DMS153 (cell line): ENCODE measurements at regions not wholly inside any gene's neighbourhood (a gene's known extent, or its start where the extent isn't known, plus 50 kb on each side); places are given as distances from the start of the nearest gene placed in this dataset.

Experiments
- DNase-seq: peaks from one replicate; lab custom pipeline; 2025; lab: John Stamatoyannopoulos, UW

DNA sequence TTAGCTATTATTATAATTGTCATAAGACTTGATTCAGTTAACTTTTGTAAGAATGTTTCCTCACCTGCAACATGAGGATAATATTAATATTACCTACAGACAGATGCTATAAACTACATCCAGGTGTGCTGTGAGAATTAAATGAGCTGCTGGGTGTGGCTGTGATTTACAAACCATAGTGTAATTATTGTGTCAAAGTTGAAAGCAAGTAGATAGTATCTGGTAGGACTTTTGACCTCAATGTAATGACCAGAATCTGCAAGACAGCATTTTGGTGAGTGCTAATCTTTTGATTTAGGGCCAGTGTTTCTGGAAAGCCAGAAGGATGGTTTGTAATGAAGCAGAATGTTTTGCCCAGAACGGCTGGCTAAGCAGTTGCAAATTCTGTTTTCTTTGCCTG lies 162.5 kb downstream of the TRMT11 start:
- no peak for DNase-seq

DNA sequence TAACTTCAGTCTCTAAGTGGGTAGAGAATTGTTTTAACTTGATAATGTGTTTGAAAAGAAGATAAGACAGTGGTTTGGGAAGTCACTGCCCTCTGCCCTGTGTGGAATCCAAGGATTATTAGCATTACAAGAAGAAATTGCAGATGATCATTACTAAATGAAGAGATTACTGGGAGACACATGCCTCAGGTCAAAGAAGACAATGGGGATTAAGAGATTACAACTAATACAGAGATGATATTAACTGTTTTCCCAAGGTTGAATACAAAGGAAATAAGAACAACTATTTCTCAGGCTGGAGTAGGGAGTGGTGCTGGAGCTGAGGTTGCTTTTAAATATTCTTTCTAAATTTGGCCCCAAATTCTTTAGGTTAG lies 166.0 kb downstream of the TRMT11 start:
- no peak for DNase-seq

DNA sequence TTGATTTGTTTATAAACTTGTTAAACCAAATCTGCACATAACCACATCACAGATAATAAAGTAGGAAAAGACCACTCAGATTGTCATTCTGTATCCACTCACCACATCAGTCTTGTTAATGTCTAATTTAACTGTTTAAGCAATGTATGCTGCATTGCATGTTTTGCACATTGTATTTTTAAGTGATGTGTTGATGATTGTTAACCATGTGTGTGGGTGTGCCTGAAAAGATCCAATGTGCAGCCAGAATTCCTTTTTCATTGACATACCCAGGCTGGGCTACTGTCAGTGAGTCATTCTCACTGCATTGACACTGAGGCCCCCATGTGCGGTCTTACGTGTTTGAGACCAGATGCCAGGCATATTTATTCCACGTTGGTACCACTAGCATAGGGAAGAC lies 167.3 kb downstream of the TRMT11 start:
- no peak for DNase-seq

DNA sequence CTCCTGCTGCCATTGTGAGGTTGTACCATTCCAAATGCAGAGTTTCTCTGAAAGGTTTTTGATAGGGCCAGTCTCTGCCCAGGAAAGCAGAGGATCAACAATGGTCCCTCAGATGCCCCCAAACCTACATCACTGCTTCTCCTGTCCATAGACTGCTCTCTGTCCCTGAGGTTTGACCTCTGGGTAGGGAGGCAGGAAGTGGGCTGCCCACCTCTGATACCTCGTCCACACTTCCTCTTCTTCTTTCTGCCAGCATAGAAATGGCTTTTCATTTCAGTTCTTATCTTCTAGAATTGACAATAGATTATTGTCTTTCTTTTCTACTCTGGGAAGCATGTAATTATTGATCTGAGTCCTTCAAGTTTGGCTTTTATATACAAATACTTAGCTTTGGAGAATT lies 170.6 kb downstream of the TRMT11 start:
- no peak for DNase-seq

DNA sequence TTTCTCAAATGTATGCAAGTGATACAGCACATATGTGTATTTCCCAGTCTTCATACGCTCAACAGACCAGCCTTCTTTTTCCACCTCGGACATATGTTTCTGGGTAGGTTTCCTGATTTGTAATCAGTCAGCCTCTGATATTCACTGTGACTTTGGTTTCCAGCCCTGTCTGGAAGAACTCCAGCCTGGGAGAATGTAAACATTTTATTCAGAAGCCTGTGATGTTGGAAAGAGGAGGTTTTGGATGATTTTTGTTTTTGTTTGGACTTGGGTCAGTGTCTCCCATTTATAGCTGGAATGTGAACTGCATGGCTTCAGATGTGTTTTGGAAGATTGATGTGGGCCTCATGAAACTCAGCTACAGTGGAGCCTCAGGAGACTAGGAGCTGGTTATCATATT lies 172.2 kb upstream of the CENPW start:
- no peak for DNase-seq

DNA sequence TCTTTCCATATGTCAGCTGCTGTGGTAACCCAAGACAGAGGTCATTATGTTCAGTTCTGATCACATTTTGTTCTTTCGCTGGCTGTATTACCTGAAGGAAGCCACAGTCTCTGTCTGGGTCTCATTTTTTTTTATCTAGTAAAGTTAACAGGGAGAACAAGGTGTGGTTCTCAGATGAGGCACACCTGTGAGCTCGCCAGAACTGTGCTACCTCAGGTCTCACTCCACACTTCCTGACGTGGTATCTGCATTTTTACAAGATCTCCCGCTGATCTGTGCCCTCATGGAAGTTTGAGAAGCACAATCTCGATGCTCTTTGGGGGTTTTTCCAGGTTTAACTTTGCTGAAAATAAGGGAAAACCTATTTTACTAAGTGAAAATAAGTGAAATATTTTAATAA lies 169.5 kb upstream of the CENPW start:
- DNase-seq: no peak

DNA sequence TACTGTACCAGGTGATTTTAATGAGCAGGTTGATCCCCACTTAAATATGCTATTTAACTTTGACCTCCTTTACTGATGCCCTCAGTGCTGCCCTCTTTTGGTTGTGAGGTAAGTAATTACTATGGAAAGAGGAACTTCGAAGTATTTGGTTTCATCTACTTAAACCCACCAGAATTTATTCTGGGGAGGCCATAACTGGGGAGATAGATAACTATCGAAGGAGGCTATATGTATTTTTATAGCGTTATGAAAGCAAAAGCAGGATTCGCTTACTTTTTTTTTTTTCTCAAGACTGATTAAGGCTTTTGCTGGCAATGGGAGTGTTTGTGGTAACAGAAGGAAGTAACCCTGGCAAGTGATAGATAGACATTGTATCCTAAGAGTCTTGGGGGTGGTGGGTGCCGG lies 168.9 kb upstream of the CENPW start:
- no peak for DNase-seq

DNA sequence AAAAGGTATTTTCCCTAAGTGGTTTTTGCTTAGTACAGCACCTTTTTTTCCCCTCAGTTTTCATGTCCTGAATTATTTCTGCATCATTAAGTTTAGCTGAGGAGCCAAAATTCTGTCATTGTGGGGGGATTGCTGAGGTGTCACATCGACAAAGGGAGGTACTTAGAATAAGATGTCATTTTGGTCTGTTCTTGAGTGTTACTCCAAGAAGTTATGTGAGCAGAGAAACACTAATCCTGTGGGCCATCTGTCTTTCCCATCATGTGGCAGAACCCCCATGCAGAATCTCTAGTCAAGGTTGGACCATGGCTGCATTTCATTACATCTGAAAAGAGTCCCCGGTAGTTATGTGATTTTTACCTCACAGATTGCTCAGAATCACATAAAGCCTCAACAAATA lies 167.8 kb upstream of the CENPW start:
- no peak for DNase-seq

DNA sequence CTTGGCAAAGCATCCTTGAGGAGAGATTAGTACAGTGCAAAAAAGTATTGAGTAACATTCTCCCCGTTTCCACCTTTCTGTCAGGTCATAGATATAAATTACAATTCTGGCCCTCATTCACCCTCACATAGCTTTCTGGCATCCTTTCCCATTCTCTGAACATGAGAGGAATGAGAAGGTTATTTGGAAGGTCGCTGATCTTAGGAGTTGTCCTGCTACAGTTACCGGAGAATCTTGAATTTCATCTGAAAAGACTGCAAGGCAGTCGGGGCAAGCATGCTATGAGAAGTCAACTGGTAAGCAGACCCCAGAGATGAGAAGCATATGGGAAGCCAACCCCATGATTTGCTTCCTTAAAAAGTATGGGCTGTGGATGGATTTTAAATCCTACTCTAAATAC lies 166.7 kb upstream of the CENPW start:
- no peak for DNase-seq

DNA sequence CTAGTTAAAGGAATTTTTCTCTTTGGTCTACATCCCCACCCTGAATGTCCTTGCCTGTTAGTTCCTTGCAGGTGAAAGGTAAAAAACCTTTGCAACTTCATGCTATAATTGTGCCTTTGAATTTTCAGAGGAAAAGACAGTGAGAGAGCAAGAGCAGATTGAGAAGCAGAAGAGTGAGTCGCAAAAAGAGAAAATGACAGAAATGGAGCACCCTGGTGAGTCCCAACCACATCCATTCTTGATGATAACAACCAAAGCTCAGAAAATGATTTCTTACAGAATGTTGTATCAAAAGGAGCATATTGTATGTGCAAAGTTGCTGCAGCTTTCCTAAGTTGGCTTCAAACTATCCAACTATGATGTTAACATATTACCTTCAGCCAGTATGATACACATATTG lies 165.2 kb upstream of the CENPW start:
- DNase-seq: no peak

DNA sequence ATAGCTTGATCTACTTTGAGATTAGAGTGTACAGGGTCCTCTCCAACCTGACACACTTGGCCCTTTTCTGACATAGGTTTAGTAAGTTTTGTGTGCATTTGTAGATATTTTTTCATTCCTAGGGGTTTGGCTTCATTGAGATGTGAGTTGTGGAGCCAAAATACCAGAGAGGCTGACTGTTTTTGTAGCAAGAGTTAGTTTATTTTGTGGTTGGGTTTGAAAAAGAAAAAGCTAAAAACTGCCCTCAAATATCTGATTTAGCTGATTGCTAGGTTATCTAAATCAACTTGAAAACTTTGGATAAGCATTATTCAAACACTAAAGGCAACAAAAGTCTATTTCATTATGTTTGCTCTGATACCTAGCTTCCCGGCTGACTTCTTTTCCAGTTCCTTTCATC lies 164.7 kb upstream of the CENPW start:
- no peak for DNase-seq

DNA sequence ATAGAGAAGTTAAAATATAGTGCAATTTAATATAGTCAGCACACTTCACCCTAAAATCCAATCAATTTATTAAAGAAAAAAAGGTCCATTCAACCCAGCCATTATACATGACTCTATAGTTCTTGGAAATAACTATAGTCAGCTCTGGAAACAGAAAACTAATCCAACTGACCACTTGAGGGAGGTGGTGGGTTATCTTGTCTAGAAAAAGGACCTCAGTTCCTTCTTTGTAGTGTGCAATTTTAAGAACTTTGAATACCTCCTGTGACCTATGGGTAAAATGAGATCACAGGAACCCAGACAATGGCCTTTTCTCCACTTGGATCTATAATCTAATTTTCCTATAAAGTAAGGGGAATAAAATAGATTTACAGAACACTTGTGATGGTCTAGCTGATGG lies 163.6 kb upstream of the CENPW start:
- DNase-seq: peak; percentile 5

DNA sequence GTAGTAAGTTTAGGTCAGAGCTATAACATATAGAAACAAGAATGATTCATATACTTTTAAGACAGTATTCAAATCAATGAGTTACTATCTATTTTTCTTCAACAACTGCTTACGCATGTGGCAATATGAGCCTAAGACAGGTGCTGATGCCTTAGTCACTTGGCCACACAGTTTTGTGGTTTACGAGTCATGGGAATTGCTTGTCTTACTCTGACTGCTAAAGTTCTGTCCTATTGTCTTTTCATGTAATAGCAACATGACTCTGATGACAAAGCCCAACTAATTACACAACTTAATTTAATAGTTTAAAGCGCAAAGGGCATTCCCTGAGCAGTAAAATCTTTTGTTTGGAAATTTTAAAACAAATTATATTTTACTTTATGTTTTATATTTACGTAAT lies 159.3 kb upstream of the CENPW start:
- DNase-seq: no peak

DNA sequence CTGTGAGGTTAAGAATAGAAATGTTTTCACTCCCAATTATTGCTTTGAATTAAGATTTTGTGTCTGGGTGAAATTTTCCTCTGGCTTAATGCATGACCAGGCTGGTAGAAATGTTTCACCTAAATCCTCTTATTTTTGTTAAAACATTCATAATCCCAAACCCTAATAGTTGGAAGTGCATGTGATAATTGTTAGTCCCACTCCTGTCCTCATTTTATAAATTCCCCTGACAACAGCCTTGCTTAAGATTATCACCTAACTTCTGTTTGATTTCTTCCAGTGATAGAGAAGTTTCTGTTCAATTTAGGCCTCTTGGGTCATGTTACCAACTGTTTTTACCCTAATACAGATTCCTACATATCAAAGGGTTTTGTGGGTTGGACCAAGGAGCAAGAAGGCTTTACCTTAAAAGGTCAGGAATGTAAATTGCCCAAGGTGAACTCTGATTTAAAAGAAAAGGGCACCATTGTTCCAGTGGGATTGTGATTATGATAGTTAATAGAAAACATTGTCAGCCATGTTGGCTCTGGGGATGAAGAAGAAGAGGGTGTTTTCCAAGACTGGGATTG lies 158.7 kb upstream of the CENPW start:
- no peak for DNase-seq

DNA sequence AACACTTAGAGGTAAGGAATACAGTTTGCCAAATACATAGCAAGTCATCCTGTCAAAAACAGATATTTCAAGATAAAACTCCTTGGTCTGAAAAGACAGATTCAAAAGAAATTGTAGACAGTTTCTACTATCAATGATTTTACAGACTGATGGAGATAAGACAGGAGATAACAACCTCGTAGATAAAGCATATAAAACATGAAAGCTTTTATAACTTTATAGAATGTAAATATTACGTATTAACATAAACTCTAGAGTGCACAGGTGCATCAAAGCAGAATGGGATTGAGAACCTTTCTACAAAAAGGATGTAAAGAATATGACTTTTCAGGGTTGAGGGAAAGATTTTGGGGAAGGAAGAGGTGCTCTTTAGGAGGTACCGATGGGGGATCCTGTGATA lies 158.0 kb upstream of the CENPW start:
- no peak for DNase-seq

DNA sequence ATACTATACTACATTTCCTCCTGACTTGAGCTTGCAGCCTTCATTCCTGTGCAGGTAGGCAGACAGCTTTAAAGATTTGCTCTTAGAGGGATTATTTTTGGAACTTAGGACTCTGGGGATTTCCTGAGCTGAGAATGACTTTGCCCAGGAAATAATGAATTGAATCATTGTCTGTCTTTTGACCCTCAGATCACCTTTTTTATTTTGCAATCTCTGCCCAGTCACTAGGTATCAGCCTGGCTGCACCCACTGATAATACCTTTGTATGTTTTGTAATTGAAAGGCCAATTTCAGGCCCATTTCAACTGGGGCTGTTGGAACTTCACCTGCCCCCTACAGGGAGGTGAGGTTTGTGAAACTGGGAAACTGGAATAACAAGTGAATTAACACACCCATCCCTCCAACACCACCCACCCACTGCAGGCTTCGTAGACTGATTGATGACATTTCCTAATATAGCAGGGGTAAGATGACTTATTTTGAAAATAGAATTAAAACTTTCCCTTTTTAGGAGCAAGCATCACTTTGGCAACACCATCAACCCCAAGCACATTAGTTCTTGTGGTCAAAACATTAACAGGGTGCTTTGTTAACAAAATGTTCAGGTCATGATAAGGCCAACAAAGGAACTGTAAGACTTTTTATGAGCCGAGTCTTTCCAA lies 157.1 kb upstream of the CENPW start:
- DNase-seq: no peak

DNA sequence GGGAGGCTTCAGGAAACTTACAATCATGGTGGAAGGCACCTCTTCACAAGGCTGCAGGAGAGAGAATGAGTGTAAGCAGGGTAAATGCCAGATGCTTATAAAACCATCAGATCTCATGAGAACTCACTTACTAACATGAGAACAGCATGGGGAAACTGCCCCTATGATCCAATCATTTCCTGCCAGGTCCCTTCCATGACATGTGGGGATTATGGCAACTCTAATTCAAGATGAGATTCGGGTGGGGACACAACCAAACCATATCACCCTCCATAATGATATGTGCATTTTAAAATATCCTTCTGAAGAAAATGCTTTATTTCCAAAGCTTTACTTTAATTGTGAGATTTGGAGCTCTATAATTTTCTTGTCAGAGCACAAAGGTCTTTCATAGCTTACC lies 154.1 kb upstream of the CENPW start:
- no peak for DNase-seq

DNA sequence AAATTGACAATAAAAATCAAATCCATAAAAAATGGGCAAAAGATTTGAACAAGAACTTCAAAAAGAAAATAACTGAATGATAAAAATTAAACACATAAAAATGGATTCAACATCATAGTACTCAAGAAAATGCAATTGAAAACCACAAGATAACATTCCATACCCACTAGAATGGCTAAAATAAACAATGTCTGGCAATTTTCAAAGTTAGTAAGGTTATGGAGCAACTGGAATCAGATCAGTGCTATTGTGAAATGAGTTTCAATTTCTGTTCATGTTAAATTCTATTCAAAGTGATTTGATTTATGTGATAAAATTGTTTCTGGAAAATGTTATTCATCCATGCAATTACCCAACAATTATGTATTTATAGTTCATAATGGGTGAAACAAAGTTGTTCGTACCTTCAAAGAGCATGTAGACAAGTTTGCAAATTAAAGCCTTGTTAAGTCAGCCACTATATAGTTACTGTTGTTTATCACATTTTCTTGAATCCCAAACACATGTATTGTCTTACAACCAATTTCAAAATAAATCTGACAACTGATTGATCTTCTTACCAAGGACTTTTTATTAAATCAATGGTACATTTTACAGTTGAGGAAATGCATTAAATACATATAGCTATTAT lies 151.5 kb upstream of the CENPW start:
- no peak for DNase-seq

DNA sequence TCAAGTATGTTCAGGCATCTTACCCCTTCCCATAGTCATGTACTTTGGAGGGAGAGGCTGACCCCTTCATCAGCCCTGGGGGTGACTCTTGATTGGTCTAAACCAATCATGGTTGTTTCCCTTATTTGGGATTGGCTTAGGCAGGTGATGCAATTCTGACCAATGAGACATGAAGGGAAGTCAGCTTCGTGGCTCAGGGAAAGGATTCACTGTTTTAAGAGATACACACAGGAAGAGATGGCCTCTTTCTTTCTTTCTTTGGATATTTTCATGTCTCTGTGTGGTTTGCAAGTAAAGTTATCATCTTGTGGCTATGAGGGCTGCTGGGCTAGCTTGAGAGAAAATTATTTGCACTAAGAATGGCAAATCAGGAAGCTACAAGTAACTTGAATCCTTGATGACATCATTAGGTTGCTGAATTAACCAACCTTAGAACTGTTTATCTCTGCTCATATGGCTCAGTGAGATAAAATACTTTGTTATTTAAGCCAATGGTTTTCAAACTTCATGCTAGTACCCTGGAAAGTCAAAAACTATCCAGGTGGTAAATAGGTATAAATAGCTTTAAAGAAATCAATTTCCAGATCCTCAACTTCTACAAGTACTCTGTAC lies 144.2 kb upstream of the CENPW start:
- no peak for DNase-seq

DNA sequence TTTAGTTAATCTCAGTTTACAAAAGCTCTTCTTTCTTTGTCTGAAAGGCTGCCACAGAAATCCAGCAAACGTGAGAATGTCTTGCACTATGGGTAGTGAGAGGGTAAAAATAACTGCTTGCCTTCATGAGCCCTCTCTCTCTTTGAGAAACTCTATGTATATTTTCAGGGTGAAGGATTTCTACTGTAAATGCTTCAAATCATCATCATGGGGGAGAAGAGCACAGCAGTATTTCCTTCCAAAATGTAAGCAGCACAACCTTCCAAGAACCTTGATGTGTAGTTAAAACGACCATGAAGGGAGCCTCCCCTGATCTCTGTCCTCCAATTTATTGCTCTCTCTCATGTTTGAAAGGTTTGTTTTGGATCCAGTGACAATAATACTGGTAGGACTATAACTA lies 141.3 kb upstream of the CENPW start:
- peak; percentile 42 for DNase-seq

DNA sequence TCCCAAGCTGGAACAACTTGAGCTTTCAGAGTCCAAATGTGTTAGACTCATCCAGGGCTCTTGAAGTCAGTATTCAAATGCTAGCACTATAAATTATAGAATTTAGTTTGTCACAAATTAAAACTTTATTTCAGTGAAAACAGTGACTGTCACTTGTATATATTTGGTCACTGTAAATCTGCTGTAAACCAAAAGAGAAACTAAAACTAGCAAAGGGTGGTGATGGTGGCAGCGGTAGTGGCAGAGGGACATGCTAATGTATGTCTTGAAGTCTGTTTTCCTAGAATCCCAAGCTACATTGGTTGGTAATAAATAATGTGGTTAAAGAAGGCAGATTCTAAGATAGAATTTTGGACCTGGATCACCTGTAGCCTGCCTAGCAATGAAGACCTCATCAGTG lies 140.4 kb upstream of the CENPW start:
- DNase-seq: no peak

DNA sequence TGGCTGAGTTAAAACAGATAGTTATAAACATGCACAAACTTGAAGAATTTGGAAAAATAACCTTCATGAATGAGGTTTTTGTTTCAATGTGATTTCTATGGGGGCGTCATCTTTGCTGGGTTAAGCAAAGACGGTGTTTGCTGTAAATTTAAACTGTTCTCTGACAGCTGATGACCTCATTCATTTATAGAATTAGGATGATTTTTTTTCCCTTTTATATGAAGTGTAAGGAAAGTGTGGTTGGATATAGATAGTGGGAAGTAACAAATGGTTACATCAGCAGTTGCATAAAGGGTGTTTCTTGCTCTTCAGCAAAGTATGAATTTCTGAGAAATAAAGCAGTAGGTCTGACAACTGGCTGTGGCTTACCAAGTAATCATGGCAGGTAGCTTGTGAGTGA lies 137.2 kb upstream of the CENPW start:
- no peak for DNase-seq

DNA sequence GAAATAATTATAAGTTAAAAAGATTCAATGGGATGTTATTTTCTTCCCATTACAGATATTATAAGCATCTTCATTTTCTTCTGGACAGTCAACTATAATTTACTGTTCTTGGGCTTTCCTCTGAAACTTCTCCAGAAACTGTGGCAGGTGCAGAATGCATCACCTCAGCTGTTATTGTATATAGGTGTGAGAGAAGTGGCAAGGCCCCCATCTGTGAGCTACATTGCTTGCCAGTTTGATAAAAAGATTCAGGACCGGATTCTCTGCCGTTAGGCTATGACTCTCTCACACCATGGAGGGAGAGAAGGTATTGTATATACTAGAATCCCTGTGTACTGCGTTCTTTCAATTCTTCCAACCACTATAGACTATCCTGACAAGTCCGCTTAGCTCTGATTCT lies 135.8 kb upstream of the CENPW start:
- no peak for DNase-seq

DNA sequence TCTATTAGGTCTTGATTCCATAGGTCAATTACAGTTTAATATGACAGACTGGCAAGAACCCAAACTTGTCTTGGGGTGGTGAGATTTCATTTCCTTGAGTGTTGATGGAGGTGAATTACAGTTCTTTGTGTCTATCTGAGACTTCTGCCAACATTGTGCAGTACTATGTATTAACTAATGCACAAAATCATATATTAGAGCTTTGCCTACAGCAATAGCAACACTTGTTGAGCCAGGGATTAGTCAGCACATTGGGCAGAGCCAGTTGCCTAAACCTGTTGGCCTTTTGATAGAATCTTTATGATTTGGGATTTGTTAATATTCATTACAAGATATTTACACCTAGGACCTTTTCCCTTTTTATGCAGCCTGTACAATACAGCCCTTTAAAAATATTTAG lies 135.3 kb upstream of the CENPW start:
- DNase-seq: no peak
